Ovary (tissue), 7 donors: ENCODE measurements at regions not wholly inside any gene's neighbourhood (a gene's known extent, or its start where the extent isn't known, plus 50 kb on each side); places are given as distances from the start of the nearest gene placed in this dataset.
"Not testable (repeated sequence)": the region's sequence is repeated elsewhere in the genome, so short reads cannot be mapped to it uniquely, and the experiment has no call there.

Source experiments
- DNase-seq, 5 donors: peaks; one replicate each; pipeline ENCODE4 v3.0.0-alpha.2; 2019 to 2020
- H3K27ac ChIP-seq, 2 donors: fragments of 200-600 bp; one replicate each; pipeline versions ENCODE4 v1.5.1 to v1.8.0; 2019 to 2022
- H3K27me3 ChIP-seq: fragments of 200-600 bp; one replicate; pipeline ENCODE4 v1.8.0; 2022
- H3K36me3 ChIP-seq: fragments of 200-600 bp; sonication (generic); one replicate; pipeline ENCODE4 v1.5.1; 2019
- H3K4me1 ChIP-seq: one replicate; pipeline ENCODE4 v1.8.1; 2013; ENCODE audit warnings: mild to moderate bottlenecking, moderate library complexity; ENCODE audit not compliant: insufficient read depth
- H3K4me3 ChIP-seq: fragments of 200-600 bp; sonication (generic); one replicate; pipeline ENCODE4 v1.5.1; 2017
- H3K9me3 ChIP-seq, 2 donors: fragments of 200-600 bp in 1 of 2; sonication (generic) in 1 of 2; one replicate each; pipeline versions ENCODE4 v1.5.1 to v1.8.1; 2013 to 2019; ENCODE audit warnings: mild to moderate bottlenecking in 1 of 2, moderate library complexity in 1 of 2
- CTCF ChIP-seq, 3 donors: fragments of 450-650 bp in 2 of 3; fragments of 200-600 bp in 1 of 3; IDR thresholded peaks; one replicate each; pipeline versions ENCODE4 v1.5.1 to v1.8.0; 2016 to 2022; ENCODE audit warnings: antibody characterized with exemption in 3 of 3, mild to moderate bottlenecking in 1 of 3
- EP300 ChIP-seq: sonication (generic); formaldehyde crosslinking; IDR thresholded peaks from one replicate; pipeline ENCODE4 v1.6.1; 2017; ENCODE audit warnings: antibody characterized with exemption
- POLR2A ChIP-seq: fragments of 450-650 bp; IDR thresholded peaks from one replicate; pipeline ENCODE4 v1.6.1; 2017; ENCODE audit warnings: antibody characterized with exemption, mild to moderate bottlenecking, moderate library complexity
- WGBS, 3 donors: extraction: QIAGEN DNeasy Blood & Tissue Kit in 1 of 3; methylation state at CpG; one replicate each; pipeline versions ENCODE4 v1.1.5 to v1.1.7; 2013 to 2017; 5-methylcytosine and 5-hydroxymethylcytosine counted together
- intact Hi-C, 4 donors: fragments of 100-400 bp; cut with DNase I; formaldehyde crosslinking; loops; one replicate each; pipeline versions ENCODE4 v1.11.0 to v1.15.1; 2022 to 2023
- donor health status: DM: no; HTN: no; CAD: no; lungs with moderate emphysema.
- donor health status: DM: no; HTN: no; CAD: no.
- donor health status: Bipolar disorder and iron deficiency.
- donor health status: DM: no; HTN: no; CAD: no.
- donor health status: DM: yes; HTN: yes; CAD: no.

DNA sequence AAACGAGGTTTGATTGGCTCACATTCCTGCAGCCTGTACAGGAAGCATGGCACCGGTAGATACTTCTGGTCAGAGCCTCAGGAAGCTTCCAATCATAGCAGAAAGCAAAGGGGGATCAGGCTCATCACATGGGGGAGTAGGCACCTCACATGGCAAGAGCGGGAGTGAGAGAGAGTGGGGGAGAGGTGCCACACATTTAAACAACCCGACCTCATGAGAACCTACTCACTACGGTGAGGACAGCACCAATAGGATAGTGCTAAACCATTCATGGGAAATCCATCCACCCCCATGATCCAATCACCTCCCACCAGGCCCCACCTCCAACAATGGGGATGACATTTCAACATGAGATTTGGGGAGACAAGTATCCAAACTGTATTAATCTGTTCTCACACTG lies 105.8 kb downstream of the SOCS6 start:
- H3K27ac ChIP-seq: no peak overlapping the region
- H3K27me3 ChIP-seq: no peaks in the 10 kb centered on the region
- no peaks in the 10 kb centered on the region for H3K36me3 ChIP-seq
- intact Hi-C loops: no loop called here
- H3K4me1 ChIP-seq: no peaks in the 10 kb centered on the region
- no peaks in the 10 kb centered on the region for H3K9me3 ChIP-seq
- WGBS, 3 donors: 87 to 92% (median 89%) methylated on average over 5 of the region's 5 CpGs
- TF ChIP-seq CTCF (IDR thresholded peaks at IDR 0.05) (no peak), EP300 (no peak), POLR2A (no peak)
- DNase-seq: no peak
- H3K4me3 ChIP-seq: no peak overlapping the region

GRCh38 chr18:70390371-70391090 lies 101.7 kb downstream of the SOCS6 start:
- H3K36me3 ChIP-seq: no peaks in the 10 kb centered on the region
- TF ChIP-seq POLR2A: no peak
- TF ChIP-seq CTCF (IDR thresholded peaks at IDR 0.05): no peak
- no peak for TF ChIP-seq EP300
- no peak overlapping the region for H3K4me3 ChIP-seq
- no peaks in the 10 kb centered on the region for H3K27me3 ChIP-seq
- DNase-seq: no peak
- no peak overlapping the region for H3K27ac ChIP-seq
- no peaks in the 10 kb centered on the region for H3K4me1 ChIP-seq
- intact Hi-C loops: no loop called here
- WGBS, 3 donors: 70 to 78% (median 72%) methylated on average over 4 of the region's 4 CpGs
- H3K9me3 ChIP-seq: no peaks in the 10 kb centered on the region

GRCh38 chr18:70389036-70389435 lies 100.2 kb downstream of the SOCS6 start:
- H3K27ac ChIP-seq, H3K27me3 ChIP-seq, H3K4me1 ChIP-seq, H3K4me3 ChIP-seq, H3K36me3 ChIP-seq, intact Hi-C loops, DNase-seq, H3K9me3 ChIP-seq: not testable (repeated sequence)
- 88 to 95% (median 90%) methylated on average over 5 of the region's 5 CpGs for WGBS, 3 donors

GRCh38 chr18:70387027-70387426 lies 98.2 kb downstream of the SOCS6 start:
- no peaks in the 10 kb centered on the region for H3K9me3 ChIP-seq
- no peaks in the 10 kb centered on the region for H3K36me3 ChIP-seq
- H3K27me3 ChIP-seq: no peaks in the 10 kb centered on the region
- intact Hi-C loops: no loop called here
- H3K4me3 ChIP-seq: no peak overlapping the region
- H3K4me1 ChIP-seq: no peaks in the 10 kb centered on the region
- 4 to 16% (median 16%) methylated on average over 1 of the region's 1 CpG for WGBS, 3 donors
- TF ChIP-seq EP300 (no peak), CTCF (IDR thresholded peaks at IDR 0.05) (no peak)
- no peak overlapping the region for H3K27ac ChIP-seq
- DNase-seq: no peak

- intact Hi-C loops: no loop called here
- 59 to 67% (median 62%) methylated on average over 3 of the region's 3 CpGs for WGBS, 3 donors
Measured at GRCh38 chr18:70386582-70386981, 97.7 kb downstream of the SOCS6 start.

More at GRCh38 chr18:70386582-70386981, 97.7 kb downstream of the SOCS6 start:
- H3K4me1 ChIP-seq: no peaks in the 10 kb centered on the region
- H3K27me3 ChIP-seq: no peaks in the 10 kb centered on the region
- H3K27ac ChIP-seq: no peak overlapping the region
- DNase-seq: no peak
- TF ChIP-seq POLR2A (no peak), CTCF (IDR thresholded peaks at IDR 0.05) (no peak), EP300 (no peak)
- H3K9me3 ChIP-seq: no peaks in the 10 kb centered on the region
- H3K4me3 ChIP-seq: no peak overlapping the region
- H3K36me3 ChIP-seq: no peaks in the 10 kb centered on the region
